Breast epithelium (tissue), 3 donors: ENCODE measurements at regions not wholly inside any gene's neighbourhood (a gene's known extent, or its start where the extent isn't known, plus 50 kb on each side); places are given as distances from the start of the nearest gene placed in this dataset.

Experiments
- CTCF ChIP-seq, 3 donors: fragments of 450-650 bp; IDR thresholded peaks; one replicate each; pipeline ENCODE4 v1.5.1; 2016 to 2017; ENCODE audit warnings: antibody characterized with exemption in 3 of 3, mild to moderate bottlenecking in 3 of 3, moderate library complexity in 3 of 3
- POLR2A ChIP-seq: fragments of 450-650 bp; IDR thresholded peaks from one replicate; pipeline ENCODE4 v1.6.1; 2016; ENCODE audit warnings: antibody characterized with exemption, mild to moderate bottlenecking, moderate library complexity
- POLR2AphosphoS5 ChIP-seq, 3 donors: sonication (generic); formaldehyde crosslinking; IDR thresholded peaks; one replicate each; pipeline ENCODE4 v1.6.1; 2017; ENCODE audit warnings: antibody characterized with exemption in 3 of 3

- no peak for TF ChIP-seq CTCF (IDR thresholded peaks at IDR 0.05)
- no peak for TF ChIP-seq POLR2AphosphoS5 (IDR thresholded peaks at IDR 0.05)
- no peak for TF ChIP-seq POLR2A
Observed at GRCh38 chr7:131735101-131735500, 178.7 kb upstream of the PODXL start.
